ENCODE measurements at regions not wholly inside any gene's neighbourhood (a gene's known extent, or its start where the extent isn't known, plus 50 kb on each side); places are given as distances from the start of the nearest gene placed in this dataset.
A peak's percentile ranks its signal among the peaks of the same experiment; 100 is the strongest.
"Not testable (repeated sequence)": the region's sequence is repeated elsewhere in the genome, so short reads cannot be mapped to it uniquely, and the experiment has no call there.

- DNase-seq, result peak; percentile 14
Observed at GRCh38 chr13:50543782-50544181, 299.7 kb downstream of the DLEU7 start.

DNA sequence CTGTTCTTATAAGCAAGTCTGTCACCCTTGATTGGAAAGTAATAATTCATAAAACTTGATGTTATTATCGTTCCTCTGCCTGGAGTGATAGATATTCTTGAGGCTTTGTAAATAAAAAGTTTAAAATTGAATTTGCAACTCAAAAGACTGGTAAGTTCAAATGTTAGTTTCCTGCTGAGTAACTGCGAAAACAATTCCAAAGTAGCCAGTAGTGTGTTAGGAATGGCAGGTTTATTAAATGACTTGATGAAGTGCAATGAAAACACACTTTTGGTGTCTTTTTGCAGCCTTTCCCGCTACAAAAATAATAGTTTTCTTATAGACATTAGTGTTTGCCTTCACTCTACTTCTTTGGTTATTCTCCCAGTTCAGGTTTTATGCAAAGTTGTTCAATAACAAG is 299.3 kb downstream of the DLEU7 start:
- no peak for DNase-seq

- DNase-seq, result not testable (repeated sequence)
Observed at GRCh38 chr13:50547175-50547574, 296.3 kb downstream of the DLEU7 start.

GRCh38 chr13:50548586-50548985 is 294.9 kb downstream of the DLEU7 start:
- no peak for DNase-seq

- DNase-seq, result no peak
Observed at GRCh38 chr13:50549221-50549942, 294.1 kb downstream of the DLEU7 start.

DNA sequence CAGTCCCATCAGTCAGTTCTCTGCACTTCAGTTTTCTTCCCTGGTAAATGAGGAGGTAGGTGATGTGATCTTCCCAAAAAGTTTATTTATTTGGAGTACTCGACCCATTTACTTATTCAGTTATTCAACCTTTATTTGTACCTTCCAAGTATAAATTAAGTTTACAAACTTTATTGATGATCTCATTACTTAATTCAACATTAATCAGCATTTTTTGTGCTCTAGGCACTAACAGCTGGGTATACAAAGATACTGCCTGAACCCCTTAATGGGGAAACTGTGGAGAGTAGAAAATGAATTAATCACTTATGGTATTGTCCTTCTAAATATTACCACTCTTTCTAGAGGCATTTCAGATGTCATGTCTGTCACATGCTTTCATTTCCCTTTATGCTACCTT is 293.3 kb downstream of the DLEU7 start:
- no peak for DNase-seq

GRCh38 chr13:50552424-50552966 is 291.0 kb downstream of the DLEU7 start:
- no peak for DNase-seq

DNA sequence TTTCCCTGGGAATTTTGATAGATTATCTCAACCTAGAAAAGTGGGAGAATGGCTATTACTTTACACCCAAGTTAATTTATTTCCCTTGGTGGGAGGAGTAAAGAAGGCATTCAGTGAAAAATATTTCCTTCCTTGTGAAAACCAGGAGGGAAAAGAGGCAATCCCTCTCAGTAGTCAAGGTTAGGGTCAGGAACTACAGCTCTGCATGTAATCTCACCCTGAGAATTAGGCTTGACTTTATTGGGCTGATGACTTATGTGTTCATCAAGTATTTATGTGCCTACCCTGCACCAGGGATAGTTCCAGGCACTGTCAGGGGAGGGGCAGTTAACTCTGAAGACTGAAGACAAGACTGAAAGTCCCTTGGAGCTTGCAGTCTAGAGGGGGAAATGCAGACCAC is 281.8 kb downstream of the DLEU7 start:
- no peak for DNase-seq

DNA sequence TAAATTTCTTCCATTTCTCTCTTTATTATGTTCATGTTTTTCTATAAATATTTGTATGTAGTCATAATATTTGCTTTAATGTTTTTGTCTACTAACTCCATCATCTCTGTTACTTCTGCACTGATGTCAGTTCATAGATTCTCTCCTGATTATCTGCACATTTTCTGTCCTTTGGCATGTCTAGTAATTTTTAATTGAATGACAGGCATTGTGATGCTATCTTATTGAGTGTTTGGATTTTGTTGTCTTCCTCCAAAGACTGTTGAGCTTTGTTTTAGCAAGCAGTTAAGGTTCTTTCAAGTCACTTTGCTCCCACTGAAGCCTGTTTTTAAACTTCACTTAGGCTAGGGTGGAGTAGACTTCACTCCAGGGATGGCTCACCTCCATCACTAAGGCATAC is 276.8 kb downstream of the DLEU7 start:
- no peak for DNase-seq

GRCh38 chr13:50572129-50572528 is 271.4 kb downstream of the DLEU7 start:
- DNase-seq, result no peak

GRCh38 chr13:50573066-50573465 is 270.4 kb downstream of the DLEU7 start:
- no peak for DNase-seq

DNA sequence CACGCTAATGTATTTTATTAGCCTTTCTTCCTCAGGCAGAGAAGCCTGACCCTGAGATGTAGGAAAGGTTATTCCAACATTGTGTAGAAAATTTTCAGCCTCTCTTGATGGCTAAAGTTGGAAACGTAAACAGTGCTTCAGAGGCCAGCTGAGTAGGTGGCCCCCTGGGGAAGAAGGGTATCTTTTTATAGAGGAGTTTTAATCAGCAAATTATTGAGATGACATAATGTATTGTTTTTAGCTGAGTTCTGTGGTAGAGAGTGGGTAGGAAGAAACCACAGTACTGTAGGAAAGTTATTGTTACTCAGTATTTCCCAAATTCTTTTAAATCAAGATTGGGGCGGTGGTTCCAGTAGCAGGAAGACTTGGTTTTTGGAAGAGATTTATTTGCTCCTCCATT is 268.8 kb downstream of the DLEU7 start:
- no peak for DNase-seq

DNA sequence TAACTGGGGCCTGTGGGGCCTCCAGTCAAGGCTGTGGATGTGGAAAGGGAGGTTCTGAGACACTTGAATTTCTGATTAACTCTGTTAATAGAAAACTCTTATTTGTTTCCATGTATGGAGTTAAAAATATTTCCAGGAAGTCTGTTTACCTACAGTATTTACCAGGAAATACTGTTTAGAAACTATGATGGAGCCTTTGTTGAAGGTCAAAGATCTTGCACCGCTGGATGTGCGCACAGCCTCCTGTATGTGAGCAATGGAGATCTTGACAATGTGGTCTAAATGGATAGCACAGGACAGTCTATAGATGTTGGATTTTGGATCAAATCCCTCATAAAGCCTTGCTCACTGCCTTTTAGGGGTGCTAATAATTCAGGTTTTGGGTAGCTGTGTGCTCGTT is 268.4 kb downstream of the DLEU7 start:
- DNase-seq, result no peak

- no peak for DNase-seq
Observed at GRCh38 chr13:50576156-50576555, 267.3 kb downstream of the DLEU7 start.

- no peak for DNase-seq
Observed at GRCh38 chr13:50577806-50578205, 265.7 kb downstream of the DLEU7 start.

DNA sequence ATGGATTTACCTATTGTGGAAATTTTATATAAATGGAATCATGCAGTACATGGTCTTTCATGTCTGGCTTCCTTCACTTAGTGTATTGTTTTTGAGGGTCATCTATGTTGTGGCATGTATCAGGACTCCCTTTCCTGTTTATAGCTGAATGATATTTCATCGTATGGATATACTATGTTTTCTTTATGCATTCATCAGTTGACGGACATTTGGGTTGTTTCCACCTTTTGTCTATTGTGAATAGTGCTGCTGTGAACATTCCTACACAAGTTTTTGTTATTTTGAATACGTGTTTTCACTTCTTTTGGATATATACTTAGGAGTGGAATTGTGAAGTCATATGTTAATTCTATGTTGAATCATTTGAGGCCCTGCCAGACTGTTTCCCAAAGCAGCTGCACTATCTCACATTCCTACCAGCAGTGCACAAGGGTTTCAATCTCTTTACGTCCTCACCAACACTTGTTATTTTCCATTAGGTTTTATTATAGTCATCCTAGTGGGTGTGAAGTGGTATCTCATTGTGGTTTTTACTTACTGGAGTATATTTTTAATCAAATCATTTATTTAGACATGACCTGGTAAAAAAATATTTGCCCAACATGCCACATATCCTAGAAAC is 262.7 kb downstream of the DLEU7 start:
- peak; percentile 26 for DNase-seq

GRCh38 chr13:50581586-50582196 is 261.8 kb downstream of the DLEU7 start:
- no peak for DNase-seq

- DNase-seq, result no peak
Observed at GRCh38 chr13:50584856-50585580, 258.5 kb downstream of the DLEU7 start.

DNA sequence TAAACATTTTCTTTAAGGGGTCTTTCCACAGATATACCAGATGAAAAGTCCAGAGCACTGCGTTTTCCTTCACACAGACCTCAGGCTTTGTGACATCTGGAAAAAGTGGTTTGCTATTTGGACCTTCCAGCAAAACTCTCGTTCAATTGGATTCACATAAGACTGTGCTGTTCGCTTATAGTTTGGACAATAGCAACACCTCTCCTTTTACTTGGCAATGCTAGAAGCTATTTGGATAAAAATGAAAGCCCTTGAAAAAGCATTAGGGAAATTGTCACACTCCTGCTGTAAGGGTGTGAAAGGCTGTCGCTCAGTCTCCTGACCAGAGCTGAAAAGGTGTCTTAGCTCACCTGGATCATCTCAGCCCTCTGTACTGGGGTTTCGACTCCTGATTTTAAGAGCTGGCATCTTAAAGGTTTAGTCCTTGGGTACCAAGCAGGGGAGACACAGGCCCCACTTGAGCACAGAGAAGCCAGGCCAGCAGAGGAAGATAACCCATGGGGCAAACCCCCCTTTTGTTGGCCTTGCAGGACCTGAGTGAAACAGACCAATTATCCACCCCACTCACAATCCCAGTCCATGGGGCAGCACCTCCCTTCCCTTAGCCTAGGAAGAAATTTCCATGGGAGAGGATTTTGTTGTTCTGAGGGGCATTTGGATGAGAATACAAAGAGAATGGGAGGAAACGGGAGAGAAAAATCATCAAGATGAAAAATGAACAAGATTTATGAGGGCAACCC is 257.6 kb downstream of the DLEU7 start:
- no peak for DNase-seq

DNA sequence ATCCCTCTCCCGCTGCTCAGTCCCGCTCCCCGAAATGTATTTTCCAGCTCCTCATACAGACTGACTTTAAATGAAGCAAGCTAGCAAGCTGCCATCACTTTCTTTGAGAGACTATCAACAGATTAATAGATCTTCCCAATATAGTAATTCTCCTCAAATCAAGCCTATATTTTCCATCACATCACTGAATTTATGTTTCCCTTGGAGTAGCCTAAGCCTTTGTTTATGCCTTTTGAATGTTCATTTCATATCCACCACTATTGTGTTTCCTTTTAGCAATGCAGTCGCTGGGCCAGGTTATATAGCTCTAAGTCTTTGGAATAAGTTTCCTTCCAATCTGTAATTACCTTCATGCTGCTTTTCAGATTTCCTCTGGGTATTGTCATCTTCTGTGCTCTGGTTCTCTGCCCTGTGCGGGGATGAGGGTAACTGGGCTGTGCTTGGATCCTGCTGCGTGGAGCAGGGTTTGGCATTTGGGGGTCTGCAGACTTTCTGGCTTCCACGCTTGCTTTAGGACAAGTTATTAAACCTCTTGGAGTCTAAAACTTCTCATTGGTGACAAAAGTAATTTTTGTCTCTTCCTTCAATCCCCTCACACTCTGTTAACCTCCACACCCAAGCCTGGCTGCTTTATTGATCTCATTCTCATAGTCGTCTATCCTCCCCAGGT is 256.9 kb downstream of the DLEU7 start:
- DNase-seq, result no peak

- no peak for DNase-seq
Observed at GRCh38 chr13:50587115-50587514, 256.4 kb downstream of the DLEU7 start.

All from HCEC 1CT (cell line).